SK-N-SH treated with all-trans-retinoic acid at 6 μM for 48 hours (cell line): ENCODE measurements at regions not wholly inside any gene's neighbourhood (a gene's known extent, or its start where the extent isn't known, plus 50 kb on each side); places are given as distances from the start of the nearest gene placed in this dataset.

Experiments
- ATAC-seq: fragments of 200-7000 bp; cut with Tn5 transposase; 3 replicates; pipeline ENCODE4 v1.9.1; 2020; ENCODE audit warnings: mild to moderate bottlenecking, moderate library complexity
- BACH2 ChIP-seq: fragments of 250-450 bp; sonication (Bioruptor Pico); IDR thresholded peaks from 2 replicates; pipeline ENCODE4 v1.9.0; 2021; ENCODE audit warnings: mild to moderate bottlenecking, borderline replicate concordance
- CSDC2 ChIP-seq: fragments of 250-450 bp; sonication (Bioruptor Pico); IDR thresholded peaks from 2 replicates; pipeline ENCODE4 v1.5.0; 2020; ENCODE audit warnings: mild to moderate bottlenecking, moderate library complexity
- CSRNP3 ChIP-seq: fragments of 250-450 bp; sonication (Bioruptor Pico); IDR thresholded peaks from 2 replicates; pipeline ENCODE4 v1.5.1; 2021; ENCODE audit warnings: mild to moderate bottlenecking, moderate library complexity
- ESRRG ChIP-seq: fragments of 250-450 bp; sonication (Bioruptor Pico); IDR thresholded peaks from 2 replicates; pipeline ENCODE4 v1.6.1; 2021; ENCODE audit warnings: mild to moderate bottlenecking
- OSR1 ChIP-seq: fragments of 250-450 bp; sonication (Bioruptor Pico); IDR thresholded peaks from 2 replicates; pipeline ENCODE4 v1.8.0; 2022; ENCODE audit warnings: moderate library complexity, mild to moderate bottlenecking, inconsistent platforms
- POU6F1 ChIP-seq: fragments of 250-450 bp; sonication (Bioruptor Pico); IDR thresholded peaks from 2 replicates; pipeline ENCODE4 v1.8.0; 2021; ENCODE audit warnings: low read depth, mild to moderate bottlenecking, moderate library complexity, borderline replicate concordance
- PPARA ChIP-seq: fragments of 250-450 bp; sonication (Bioruptor Pico); IDR thresholded peaks from 2 replicates; pipeline ENCODE4 v1.5.0; 2020; ENCODE audit warnings: mild to moderate bottlenecking, borderline replicate concordance
- RARB ChIP-seq: fragments of 250-450 bp; sonication (Bioruptor Pico); IDR thresholded peaks from 2 replicates; pipeline ENCODE4 v1.8.0; 2021; ENCODE audit warnings: mild to moderate bottlenecking, moderate library complexity
- SNAI2 ChIP-seq: fragments of 250-450 bp; sonication (Bioruptor Pico); IDR thresholded peaks from 2 replicates; pipeline ENCODE4 v1.5.0; 2020; ENCODE audit warnings: mild to moderate bottlenecking, moderate library complexity
- TOX ChIP-seq: fragments of 250-450 bp; sonication (Bioruptor Pico); IDR thresholded peaks from 2 replicates; pipeline ENCODE4 v1.8.0; 2021; ENCODE audit warnings: mild to moderate bottlenecking, moderate library complexity, borderline replicate concordance
- ZC3H10 ChIP-seq: fragments of 250-450 bp; sonication (Bioruptor Pico); IDR thresholded peaks from 2 replicates; pipeline ENCODE4 v1.5.1; 2021; ENCODE audit warnings: mild to moderate bottlenecking, moderate library complexity
- ZFP3 ChIP-seq: fragments of 250-450 bp; sonication (Bioruptor Pico); IDR thresholded peaks from 2 replicates; pipeline ENCODE4 v1.5.0; 2020; ENCODE audit warnings: mild to moderate bottlenecking, moderate library complexity
- ZFP30 ChIP-seq: fragments of 450-650 bp; formaldehyde crosslinking; IDR thresholded peaks from 2 replicates; pipeline ENCODE4 v1.5.0; 2022; ENCODE audit warnings: mild to moderate bottlenecking, moderate library complexity
- ZNF565 ChIP-seq: fragments of 450-650 bp; formaldehyde crosslinking; conservative IDR thresholded peaks from 2 replicates; pipeline ENCODE4 v1.5.0; 2020; ENCODE audit warnings: low read depth, mild to moderate bottlenecking, moderate library complexity
- ZNF70 ChIP-seq: fragments of 450-650 bp; formaldehyde crosslinking; IDR thresholded peaks from 2 replicates; pipeline ENCODE4 v1.5.0; 2020; ENCODE audit warnings: mild to moderate bottlenecking, moderate library complexity
- ZNF8 ChIP-seq: fragments of 450-650 bp; formaldehyde crosslinking; IDR thresholded peaks from 2 replicates; pipeline ENCODE4 v1.5.0; 2020; ENCODE audit warnings: mild to moderate bottlenecking, moderate library complexity
- TF ChIP-seq, protein P1 (sequence below): fragments of 250-450 bp; sonication (Bioruptor Pico); IDR thresholded peaks from 2 replicates; pipeline ENCODE4 v1.5.1; 2020; ENCODE audit warnings: low read depth, mild to moderate bottlenecking, moderate library complexity
- TF ChIP-seq, protein P2 (sequence below): fragments of 250-450 bp; sonication (Bioruptor Pico); IDR thresholded peaks from 2 replicates; pipeline ENCODE4 v1.8.0; 2020; ENCODE audit warnings: mild to moderate bottlenecking, moderate library complexity, borderline replicate concordance
- TF ChIP-seq, protein P3 (sequence below): fragments of 250-450 bp; sonication (Bioruptor Pico); IDR thresholded peaks from 2 replicates; pipeline ENCODE4 v1.5.0; 2020; ENCODE audit warnings: mild to moderate bottlenecking, moderate library complexity

GRCh38 chr2:126496493-126496892, 159.5 kb upstream of the GYPC start:
- no peak for ATAC-seq
- TF ChIP-seq, protein P1, sequence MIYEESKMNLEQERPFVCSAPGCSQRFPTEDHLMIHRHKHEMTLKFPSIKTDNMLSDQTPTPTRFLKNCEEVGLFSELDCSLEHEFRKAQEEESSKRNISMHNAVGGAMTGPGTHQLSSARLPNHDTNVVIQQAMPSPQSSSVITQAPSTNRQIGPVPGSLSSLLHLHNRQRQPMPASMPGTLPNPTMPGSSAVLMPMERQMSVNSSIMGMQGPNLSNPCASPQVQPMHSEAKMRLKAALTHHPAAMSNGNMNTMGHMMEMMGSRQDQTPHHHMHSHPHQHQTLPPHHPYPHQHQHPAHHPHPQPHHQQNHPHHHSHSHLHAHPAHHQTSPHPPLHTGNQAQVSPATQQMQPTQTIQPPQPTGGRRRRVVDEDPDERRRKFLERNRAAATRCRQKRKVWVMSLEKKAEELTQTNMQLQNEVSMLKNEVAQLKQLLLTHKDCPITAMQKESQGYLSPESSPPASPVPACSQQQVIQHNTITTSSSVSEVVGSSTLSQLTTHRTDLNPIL (CRISPR knock-in tag): no peak

DNA sequence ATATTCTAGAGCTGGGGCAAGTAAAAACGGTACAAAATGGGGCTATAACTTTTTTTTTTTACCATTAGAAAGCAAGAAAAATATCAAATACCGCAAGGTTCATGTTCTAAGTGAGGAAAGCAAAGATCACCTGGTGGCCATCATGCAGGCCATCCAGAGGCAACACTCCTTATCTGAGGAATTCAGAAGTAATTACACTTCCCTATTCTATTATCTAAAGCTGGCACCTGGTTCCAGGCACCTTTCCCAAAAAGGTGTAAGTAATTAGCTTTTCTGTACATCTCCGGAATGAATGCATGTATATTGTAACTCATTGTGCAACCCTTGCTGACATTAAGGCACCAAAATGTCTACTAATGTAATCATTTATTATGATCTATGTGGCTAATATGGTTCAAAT, 152.5 kb upstream of the GYPC start:
- no peak for ATAC-seq
- TF ChIP-seq ESRRG (CRISPR knock-in tag): no peak
- TF ChIP-seq, protein P1 (CRISPR knock-in tag): no peak

- TF ChIP-seq SNAI2 (CRISPR knock-in tag) (no peak), OSR1 (CRISPR knock-in tag) (no peak), ZC3H10 (CRISPR knock-in tag) (no peak), BACH2 (CRISPR knock-in tag) (no peak), ZFP30 (no peak), ZNF565 (CRISPR knock-in tag) (no peak), ESRRG (CRISPR knock-in tag) (no peak), POU6F1 (no peak), CSRNP3 (CRISPR knock-in tag) (no peak), CSDC2 (no peak), ZNF70 (CRISPR knock-in tag) (no peak), TOX (CRISPR knock-in tag) (no peak)
- TF ChIP-seq, protein P2, sequence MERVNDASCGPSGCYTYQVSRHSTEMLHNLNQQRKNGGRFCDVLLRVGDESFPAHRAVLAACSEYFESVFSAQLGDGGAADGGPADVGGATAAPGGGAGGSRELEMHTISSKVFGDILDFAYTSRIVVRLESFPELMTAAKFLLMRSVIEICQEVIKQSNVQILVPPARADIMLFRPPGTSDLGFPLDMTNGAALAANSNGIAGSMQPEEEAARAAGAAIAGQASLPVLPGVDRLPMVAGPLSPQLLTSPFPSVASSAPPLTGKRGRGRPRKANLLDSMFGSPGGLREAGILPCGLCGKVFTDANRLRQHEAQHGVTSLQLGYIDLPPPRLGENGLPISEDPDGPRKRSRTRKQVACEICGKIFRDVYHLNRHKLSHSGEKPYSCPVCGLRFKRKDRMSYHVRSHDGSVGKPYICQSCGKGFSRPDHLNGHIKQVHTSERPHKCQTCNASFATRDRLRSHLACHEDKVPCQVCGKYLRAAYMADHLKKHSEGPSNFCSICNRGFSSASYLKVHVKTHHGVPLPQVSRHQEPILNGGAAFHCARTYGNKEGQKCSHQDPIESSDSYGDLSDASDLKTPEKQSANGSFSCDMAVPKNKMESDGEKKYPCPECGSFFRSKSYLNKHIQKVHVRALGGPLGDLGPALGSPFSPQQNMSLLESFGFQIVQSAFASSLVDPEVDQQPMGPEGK (CRISPR knock-in tag): no peak
- TF ChIP-seq, protein P3, sequence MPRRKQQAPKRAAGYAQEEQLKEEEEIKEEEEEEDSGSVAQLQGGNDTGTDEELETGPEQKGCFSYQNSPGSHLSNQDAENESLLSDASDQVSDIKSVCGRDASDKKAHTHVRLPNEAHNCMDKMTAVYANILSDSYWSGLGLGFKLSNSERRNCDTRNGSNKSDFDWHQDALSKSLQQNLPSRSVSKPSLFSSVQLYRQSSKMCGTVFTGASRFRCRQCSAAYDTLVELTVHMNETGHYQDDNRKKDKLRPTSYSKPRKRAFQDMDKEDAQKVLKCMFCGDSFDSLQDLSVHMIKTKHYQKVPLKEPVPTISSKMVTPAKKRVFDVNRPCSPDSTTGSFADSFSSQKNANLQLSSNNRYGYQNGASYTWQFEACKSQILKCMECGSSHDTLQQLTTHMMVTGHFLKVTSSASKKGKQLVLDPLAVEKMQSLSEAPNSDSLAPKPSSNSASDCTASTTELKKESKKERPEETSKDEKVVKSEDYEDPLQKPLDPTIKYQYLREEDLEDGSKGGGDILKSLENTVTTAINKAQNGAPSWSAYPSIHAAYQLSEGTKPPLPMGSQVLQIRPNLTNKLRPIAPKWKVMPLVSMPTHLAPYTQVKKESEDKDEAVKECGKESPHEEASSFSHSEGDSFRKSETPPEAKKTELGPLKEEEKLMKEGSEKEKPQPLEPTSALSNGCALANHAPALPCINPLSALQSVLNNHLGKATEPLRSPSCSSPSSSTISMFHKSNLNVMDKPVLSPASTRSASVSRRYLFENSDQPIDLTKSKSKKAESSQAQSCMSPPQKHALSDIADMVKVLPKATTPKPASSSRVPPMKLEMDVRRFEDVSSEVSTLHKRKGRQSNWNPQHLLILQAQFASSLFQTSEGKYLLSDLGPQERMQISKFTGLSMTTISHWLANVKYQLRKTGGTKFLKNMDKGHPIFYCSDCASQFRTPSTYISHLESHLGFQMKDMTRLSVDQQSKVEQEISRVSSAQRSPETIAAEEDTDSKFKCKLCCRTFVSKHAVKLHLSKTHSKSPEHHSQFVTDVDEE: no peak
- no peak for ATAC-seq
These were observed 151.0 kb upstream of the GYPC start for GRCh38 chr2:126504949-126505348.

DNA sequence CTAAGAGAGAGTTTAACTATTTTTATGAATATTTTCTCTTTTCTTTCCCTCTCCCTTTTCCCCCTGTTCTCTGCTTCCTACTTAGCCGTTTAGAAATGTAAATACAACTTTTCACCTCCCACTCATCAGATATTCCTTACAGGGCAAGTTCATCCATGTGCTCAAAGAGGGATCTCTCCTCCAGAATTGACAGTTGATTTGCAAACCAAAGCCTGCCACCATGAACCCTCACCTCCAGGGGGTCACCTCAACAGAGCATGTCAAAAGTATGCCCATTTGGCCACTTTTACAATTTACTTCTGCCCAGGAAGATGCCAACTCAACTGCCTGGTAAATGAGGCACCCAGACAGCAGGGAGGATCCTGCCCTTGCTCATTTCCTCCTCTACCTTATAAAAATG, 149.2 kb upstream of the GYPC start:
- TF ChIP-seq, protein P2 (CRISPR knock-in tag): no peak
- TF ChIP-seq ZFP3 (CRISPR knock-in tag) (no peak), ZNF565 (CRISPR knock-in tag) (no peak), PPARA (no peak), ZNF8 (CRISPR knock-in tag) (no peak), RARB (CRISPR knock-in tag) (no peak), ESRRG (CRISPR knock-in tag) (no peak), SNAI2 (CRISPR knock-in tag) (no peak)
- no peak for ATAC-seq
